GM23338 (cell line): ENCODE measurements at regions not wholly inside any gene's neighbourhood (a gene's known extent, or its start where the extent isn't known, plus 50 kb on each side); places are given as distances from the start of the nearest gene placed in this dataset.

Source experiments
- EZH2 ChIP-seq: fragments of 200-600 bp; sonication (generic); IDR thresholded peaks from one replicate; pipeline ENCODE4 v1.8.0; 2017; ENCODE audit warnings: antibody characterized with exemption, mild to moderate bottlenecking, low read depth; ENCODE audit not compliant: unreplicated experiment
- NANOG ChIP-seq: IDR thresholded peaks from 2 replicates; pipeline ENCODE4 v1.6.1; 2016; ENCODE audit warnings: antibody characterized with exemption, borderline replicate concordance
- TF ChIP-seq, protein P1 (sequence below): fragments of 250-450 bp; sonication (Bioruptor Pico); IDR thresholded peaks from 2 replicates; pipeline ENCODE4 v1.5.0; 2020; ENCODE audit warnings: mild to moderate bottlenecking, moderate library complexity
- TF ChIP-seq, protein P2 (sequence below): IDR thresholded peaks from one replicate; pipeline ENCODE4 v1.6.1; 2018; ENCODE audit warnings: antibody characterized with exemption; ENCODE audit not compliant: unreplicated experiment

DNA sequence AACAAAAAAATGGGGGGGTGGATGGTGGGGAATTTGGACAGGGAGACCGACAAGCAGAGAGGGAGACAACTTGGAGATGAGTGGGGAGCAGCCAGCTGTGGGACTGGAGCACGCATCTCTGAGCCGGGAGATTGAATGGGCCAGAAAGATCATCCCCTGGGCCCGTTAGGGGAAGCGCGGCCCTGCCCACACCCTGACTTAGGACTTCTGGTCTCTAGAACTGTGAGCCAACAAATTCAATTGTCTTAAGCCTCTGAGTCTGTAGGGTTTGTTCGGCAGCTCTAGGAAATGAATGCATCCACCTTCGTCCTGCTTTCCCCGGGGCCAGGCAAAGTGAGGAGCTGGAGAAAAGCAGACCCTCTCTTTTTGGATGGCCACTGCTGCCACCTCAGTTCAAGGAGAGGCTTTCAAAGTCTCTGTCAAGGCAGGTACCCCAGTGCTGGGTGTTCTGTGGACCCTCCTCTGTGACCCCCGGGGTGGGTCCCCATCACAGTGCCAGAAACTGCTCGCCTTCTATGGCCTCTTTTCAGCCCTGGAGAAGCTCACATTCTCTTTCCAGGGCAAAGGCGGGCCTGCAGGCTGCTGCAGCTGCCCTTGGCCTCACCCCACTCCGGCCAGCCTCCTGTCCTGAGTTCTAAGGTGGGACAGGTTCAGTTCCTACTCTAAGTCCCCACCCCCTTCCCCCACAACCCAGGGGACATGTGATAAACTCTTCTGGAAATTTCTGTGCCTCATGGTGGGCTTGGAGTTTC is 423.2 kb downstream of the RPS24 start (continued):
- TF ChIP-seq, protein P1, sequence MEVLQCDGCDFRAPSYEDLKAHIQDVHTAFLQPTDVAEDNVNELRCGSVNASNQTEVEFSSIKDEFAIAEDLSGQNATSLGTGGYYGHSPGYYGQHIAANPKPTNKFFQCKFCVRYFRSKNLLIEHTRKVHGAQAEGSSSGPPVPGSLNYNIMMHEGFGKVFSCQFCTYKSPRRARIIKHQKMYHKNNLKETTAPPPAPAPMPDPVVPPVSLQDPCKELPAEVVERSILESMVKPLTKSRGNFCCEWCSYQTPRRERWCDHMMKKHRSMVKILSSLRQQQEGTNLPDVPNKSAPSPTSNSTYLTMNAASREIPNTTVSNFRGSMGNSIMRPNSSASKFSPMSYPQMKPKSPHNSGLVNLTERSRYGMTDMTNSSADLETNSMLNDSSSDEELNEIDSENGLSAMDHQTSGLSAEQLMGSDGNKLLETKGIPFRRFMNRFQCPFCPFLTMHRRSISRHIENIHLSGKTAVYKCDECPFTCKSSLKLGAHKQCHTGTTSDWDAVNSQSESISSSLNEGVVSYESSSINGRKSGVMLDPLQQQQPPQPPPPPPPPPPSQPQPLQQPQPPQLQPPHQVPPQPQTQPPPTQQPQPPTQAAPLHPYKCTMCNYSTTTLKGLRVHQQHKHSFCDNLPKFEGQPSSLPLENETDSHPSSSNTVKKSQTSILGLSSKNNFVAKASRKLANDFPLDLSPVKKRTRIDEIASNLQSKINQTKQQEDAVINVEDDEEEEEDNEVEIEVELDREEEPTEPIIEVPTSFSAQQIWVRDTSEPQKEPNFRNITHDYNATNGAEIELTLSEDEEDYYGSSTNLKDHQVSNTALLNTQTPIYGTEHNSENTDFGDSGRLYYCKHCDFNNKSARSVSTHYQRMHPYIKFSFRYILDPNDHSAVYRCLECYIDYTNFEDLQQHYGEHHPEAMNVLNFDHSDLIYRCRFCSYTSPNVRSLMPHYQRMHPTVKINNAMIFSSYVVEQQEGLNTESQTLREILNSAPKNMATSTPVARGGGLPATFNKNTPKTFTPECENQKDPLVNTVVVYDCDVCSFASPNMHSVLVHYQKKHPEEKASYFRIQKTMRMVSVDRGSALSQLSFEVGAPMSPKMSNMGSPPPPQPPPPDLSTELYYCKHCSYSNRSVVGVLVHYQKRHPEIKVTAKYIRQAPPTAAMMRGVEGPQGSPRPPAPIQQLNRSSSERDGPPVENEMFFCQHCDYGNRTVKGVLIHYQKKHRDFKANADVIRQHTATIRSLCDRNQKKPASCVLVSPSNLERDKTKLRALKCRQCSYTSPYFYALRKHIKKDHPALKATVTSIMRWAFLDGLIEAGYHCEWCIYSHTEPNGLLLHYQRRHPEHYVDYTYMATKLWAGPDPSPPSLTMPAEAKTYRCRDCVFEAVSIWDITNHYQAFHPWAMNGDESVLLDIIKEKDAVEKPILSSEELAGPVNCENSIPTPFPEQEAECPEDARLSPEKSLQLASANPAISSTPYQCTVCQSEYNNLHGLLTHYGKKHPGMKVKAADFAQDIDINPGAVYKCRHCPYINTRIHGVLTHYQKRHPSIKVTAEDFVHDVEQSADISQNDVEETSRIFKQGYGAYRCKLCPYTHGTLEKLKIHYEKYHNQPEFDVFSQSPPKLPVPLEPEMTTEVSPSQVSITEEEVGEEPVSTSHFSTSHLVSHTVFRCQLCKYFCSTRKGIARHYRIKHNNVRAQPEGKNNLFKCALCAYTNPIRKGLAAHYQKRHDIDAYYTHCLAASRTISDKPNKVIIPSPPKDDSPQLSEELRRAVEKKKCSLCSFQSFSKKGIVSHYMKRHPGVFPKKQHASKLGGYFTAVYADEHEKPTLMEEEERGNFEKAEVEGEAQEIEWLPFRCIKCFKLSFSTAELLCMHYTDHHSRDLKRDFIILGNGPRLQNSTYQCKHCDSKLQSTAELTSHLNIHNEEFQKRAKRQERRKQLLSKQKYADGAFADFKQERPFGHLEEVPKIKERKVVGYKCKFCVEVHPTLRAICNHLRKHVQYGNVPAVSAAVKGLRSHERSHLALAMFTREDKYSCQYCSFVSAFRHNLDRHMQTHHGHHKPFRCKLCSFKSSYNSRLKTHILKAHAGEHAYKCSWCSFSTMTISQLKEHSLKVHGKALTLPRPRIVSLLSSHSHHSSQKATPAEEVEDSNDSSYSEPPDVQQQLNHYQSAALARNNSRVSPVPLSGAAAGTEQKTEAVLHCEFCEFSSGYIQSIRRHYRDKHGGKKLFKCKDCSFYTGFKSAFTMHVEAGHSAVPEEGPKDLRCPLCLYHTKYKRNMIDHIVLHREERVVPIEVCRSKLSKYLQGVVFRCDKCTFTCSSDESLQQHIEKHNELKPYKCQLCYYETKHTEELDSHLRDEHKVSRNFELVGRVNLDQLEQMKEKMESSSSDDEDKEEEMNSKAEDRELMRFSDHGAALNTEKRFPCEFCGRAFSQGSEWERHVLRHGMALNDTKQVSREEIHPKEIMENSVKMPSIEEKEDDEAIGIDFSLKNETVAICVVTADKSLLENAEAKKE (CRISPR knock-in tag) = no peak
- no peak for TF ChIP-seq NANOG
- TF ChIP-seq EZH2 = no peak
- TF ChIP-seq, protein P2, sequence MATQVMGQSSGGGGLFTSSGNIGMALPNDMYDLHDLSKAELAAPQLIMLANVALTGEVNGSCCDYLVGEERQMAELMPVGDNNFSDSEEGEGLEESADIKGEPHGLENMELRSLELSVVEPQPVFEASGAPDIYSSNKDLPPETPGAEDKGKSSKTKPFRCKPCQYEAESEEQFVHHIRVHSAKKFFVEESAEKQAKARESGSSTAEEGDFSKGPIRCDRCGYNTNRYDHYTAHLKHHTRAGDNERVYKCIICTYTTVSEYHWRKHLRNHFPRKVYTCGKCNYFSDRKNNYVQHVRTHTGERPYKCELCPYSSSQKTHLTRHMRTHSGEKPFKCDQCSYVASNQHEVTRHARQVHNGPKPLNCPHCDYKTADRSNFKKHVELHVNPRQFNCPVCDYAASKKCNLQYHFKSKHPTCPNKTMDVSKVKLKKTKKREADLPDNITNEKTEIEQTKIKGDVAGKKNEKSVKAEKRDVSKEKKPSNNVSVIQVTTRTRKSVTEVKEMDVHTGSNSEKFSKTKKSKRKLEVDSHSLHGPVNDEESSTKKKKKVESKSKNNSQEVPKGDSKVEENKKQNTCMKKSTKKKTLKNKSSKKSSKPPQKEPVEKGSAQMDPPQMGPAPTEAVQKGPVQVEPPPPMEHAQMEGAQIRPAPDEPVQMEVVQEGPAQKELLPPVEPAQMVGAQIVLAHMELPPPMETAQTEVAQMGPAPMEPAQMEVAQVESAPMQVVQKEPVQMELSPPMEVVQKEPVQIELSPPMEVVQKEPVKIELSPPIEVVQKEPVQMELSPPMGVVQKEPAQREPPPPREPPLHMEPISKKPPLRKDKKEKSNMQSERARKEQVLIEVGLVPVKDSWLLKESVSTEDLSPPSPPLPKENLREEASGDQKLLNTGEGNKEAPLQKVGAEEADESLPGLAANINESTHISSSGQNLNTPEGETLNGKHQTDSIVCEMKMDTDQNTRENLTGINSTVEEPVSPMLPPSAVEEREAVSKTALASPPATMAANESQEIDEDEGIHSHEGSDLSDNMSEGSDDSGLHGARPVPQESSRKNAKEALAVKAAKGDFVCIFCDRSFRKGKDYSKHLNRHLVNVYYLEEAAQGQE = no peak
